H1 (cell line): ENCODE measurements at regions not wholly inside any gene's neighbourhood (a gene's known extent, or its start where the extent isn't known, plus 50 kb on each side); places are given as distances from the start of the nearest gene placed in this dataset.

ENCODE experiments used
- CTCF ChIA-PET: fragments of 300-600 bp; sonication (Branson Sonifier 250); formaldehyde crosslinking; loops from one replicate; lab custom pipeline; 2021; ENCODE audit not compliant: partially characterized antibody; lab: Charles Lee
- POLR2A ChIA-PET: fragments of 300-600 bp; sonication (Branson Sonifier 250); formaldehyde crosslinking; loops from one replicate; lab custom pipeline; 2021; ENCODE audit warnings: inconsistent platforms; ENCODE audit not compliant: partially characterized antibody; lab: Charles Lee
- DNase-seq, 2 experiments: peaks; one replicate each; pipeline versions ENCODE4 v3.0.0 to v3.0.0-alpha.2; 2010 to 2022; ENCODE audit warnings: low spot score in 2 of 2, low read depth in 1 of 2, mixed read lengths in 1 of 2
- FAIRE-seq: peaks from 2 replicates; lab custom pipeline; 2011; peaks lifted over from hg19 to GRCh38; lab: Jason Lieb, UNC
- H2AFZ ChIP-seq: 2 replicates; pipeline ENCODE4 v1.8.1; 2012; ENCODE audit warnings: low read length, inconsistent platforms
- H2AK5ac ChIP-seq: 2 replicates; pipeline ENCODE4 v1.6.1; 2013; ENCODE audit warnings: low read depth, low read length
- H2BK120ac ChIP-seq: replicated peaks from 2 replicates; pipeline ENCODE3; 2013; ENCODE audit warnings: low read depth, low read length, inconsistent platforms
- H2BK12ac ChIP-seq: 2 replicates; pipeline ENCODE4 v1.6.1; 2013; ENCODE audit warnings: low read depth, low read length
- H2BK15ac ChIP-seq: 2 replicates; pipeline ENCODE4 v1.6.1; 2013; ENCODE audit warnings: low read length
- H2BK20ac ChIP-seq: 2 replicates; pipeline ENCODE4 v1.6.1; 2013; ENCODE audit warnings: low read length
- H2BK5ac ChIP-seq: 2 replicates; pipeline ENCODE4 v1.6.1; 2013; ENCODE audit warnings: low read depth, low read length
- H3K14ac ChIP-seq: 2 replicates; pipeline ENCODE4 v1.6.1; 2013; ENCODE audit warnings: inconsistent platforms; ENCODE audit not compliant: insufficient read length
- H3K18ac ChIP-seq: 2 replicates; pipeline ENCODE4 v1.6.1; 2013; ENCODE audit warnings: low read length; ENCODE audit errors: extremely low read depth
- H3K23ac ChIP-seq: 2 replicates; pipeline ENCODE4 v1.6.1; 2013; ENCODE audit warnings: inconsistent platforms; ENCODE audit not compliant: insufficient read length
- H3K23me2 ChIP-seq: 2 replicates; pipeline ENCODE4 v1.6.1; 2013; ENCODE audit warnings: low read depth, low read length
- H3K27ac ChIP-seq: 2 replicates; pipeline ENCODE4 v1.6.1; 2011; ENCODE audit warnings: low read depth, low read length, inconsistent platforms
- H3K27me3 ChIP-seq, 4 experiments: replicated peaks in 1 of 4; 1 replicate in 1 of 4; 2 replicates in 3 of 4; pipeline versions ENCODE4 v1.6.1 to v1.8.1; 2011 to 2013; ENCODE audit warnings: low read length in 3 of 4, mild to moderate bottlenecking in 3 of 4, inconsistent platforms in 2 of 4, mixed read lengths in 2 of 4, moderate library complexity in 1 of 4; ENCODE audit not compliant: control insufficient read depth in 3 of 4, insufficient read depth in 3 of 4; ENCODE audit errors: extremely low read depth in 1 of 4
- H3K36me3 ChIP-seq, 4 experiments: 2 replicates each; pipeline versions ENCODE4 v1.6.1 to v1.8.1; 2011 to 2013; ENCODE audit warnings: mild to moderate bottlenecking in 4 of 4, low read length in 3 of 4, moderate library complexity in 2 of 4, control low read depth in 1 of 4, inconsistent platforms in 1 of 4; ENCODE audit not compliant: insufficient read depth in 4 of 4, control insufficient read depth in 2 of 4
- H3K4ac ChIP-seq: replicated peaks from 2 replicates; pipeline ENCODE3; 2013; ENCODE audit warnings: low read length, low read depth, mixed read lengths, inconsistent platforms; ENCODE audit not compliant: insufficient read length
- H3K4me1 ChIP-seq, 4 experiments: replicated peaks in 1 of 4; 1 replicate in 1 of 4; 2 replicates in 3 of 4; pipeline versions ENCODE4 v1.6.1 to v1.8.1; 2011 to 2013; ENCODE audit warnings: low read length in 3 of 4, inconsistent platforms in 2 of 4, mixed read lengths in 1 of 4; ENCODE audit not compliant: insufficient read depth in 4 of 4, control insufficient read depth in 3 of 4
- H3K4me2 ChIP-seq, 2 experiments: 2 replicates each; pipeline versions ENCODE4 v1.6.1 to v1.8.1; 2011 to 2013; ENCODE audit warnings: low read depth in 2 of 2, low read length in 2 of 2, control low read depth in 1 of 2, inconsistent platforms in 1 of 2, mild to moderate bottlenecking in 1 of 2; ENCODE audit not compliant: insufficient read depth in 1 of 2
- H3K4me3 ChIP-seq, 4 experiments: fragments of 200-600, 300-600 bp in 1 of 4; sonication (generic), shearing (Covaris generic), sonication (Bioruptor Twin) in 1 of 4; 2 replicates each; pipeline versions ENCODE4 v1.5.1 to v1.8.1; 2011 to 2016; ENCODE audit warnings: low read length in 4 of 4, low read depth in 3 of 4, control low read depth in 2 of 4, inconsistent platforms in 2 of 4, mild to moderate bottlenecking in 2 of 4, mixed read lengths in 1 of 4, moderate library complexity in 1 of 4; ENCODE audit not compliant: insufficient read depth in 2 of 4; ENCODE audit errors: extremely low read depth in 1 of 4
- H3K56ac ChIP-seq: replicated peaks from 2 replicates; pipeline ENCODE3; 2013; ENCODE audit warnings: low read depth, mild to moderate bottlenecking, mixed read lengths, low read length, inconsistent platforms; ENCODE audit not compliant: insufficient read length
- H3K79me1 ChIP-seq: 2 replicates; pipeline ENCODE4 v1.6.1; 2013; ENCODE audit warnings: low read depth, low read length, control low read depth
- H3K79me2 ChIP-seq, 2 experiments: 2 replicates each; pipeline versions ENCODE4 v1.6.1 to v1.8.1; 2012 to 2013; ENCODE audit warnings: low read length in 2 of 2, mild to moderate bottlenecking in 2 of 2, inconsistent platforms in 1 of 2; ENCODE audit not compliant: insufficient read depth in 2 of 2, control insufficient read depth in 1 of 2
- H3K9ac ChIP-seq, 4 experiments: replicated peaks in 1 of 4; 1 replicate in 1 of 4; 2 replicates in 3 of 4; pipeline versions ENCODE4 v1.6.1 to v1.8.1; 2011 to 2013; ENCODE audit warnings: low read depth in 3 of 4, low read length in 3 of 4, control low read depth in 2 of 4, mild to moderate bottlenecking in 2 of 4, moderate library complexity in 2 of 4, inconsistent platforms in 1 of 4; ENCODE audit errors: extremely low read depth in 1 of 4
- H3K9me3 ChIP-seq, 2 experiments: 2 replicates each; pipeline versions ENCODE4 v1.6.1 to v1.8.1; 2012 to 2013; ENCODE audit warnings: mild to moderate bottlenecking in 2 of 2, moderate library complexity in 2 of 2, control low read depth in 1 of 2, inconsistent platforms in 1 of 2, low read depth in 1 of 2, low read length in 1 of 2, mixed read lengths in 1 of 2; ENCODE audit not compliant: insufficient read depth in 2 of 2
- H4K20me1 ChIP-seq, 2 experiments: replicated peaks in 1 of 2; 2 replicates each; pipeline versions ENCODE3 to v1.8.1; 2011 to 2013; ENCODE audit warnings: inconsistent platforms in 2 of 2, low read length in 2 of 2, mild to moderate bottlenecking in 1 of 2; ENCODE audit not compliant: insufficient read depth in 2 of 2, control insufficient read depth in 1 of 2
- H4K5ac ChIP-seq: 2 replicates; pipeline ENCODE4 v1.6.1; 2013; ENCODE audit warnings: low read length, low read depth, mixed read lengths, inconsistent platforms; ENCODE audit not compliant: insufficient read length
- H4K8ac ChIP-seq: 2 replicates; pipeline ENCODE4 v1.8.0; 2013; ENCODE audit warnings: mild to moderate bottlenecking, moderate library complexity, low read length, inconsistent platforms; ENCODE audit not compliant: insufficient read depth; ENCODE audit errors: extremely low read depth
- H4K91ac ChIP-seq: replicated peaks from 2 replicates; pipeline ENCODE3; 2013; ENCODE audit warnings: low read length, mixed read lengths, inconsistent platforms; ENCODE audit not compliant: insufficient read length
- KDM1A ChIP-seq: fragments of 200-600, 300-600 bp; sonication (generic); IDR thresholded peaks from 2 replicates; pipeline ENCODE4 v1.7.1; 2016; ENCODE audit warnings: mild to moderate bottlenecking, low read length, borderline replicate concordance
- SAP30 ChIP-seq: fragments of 300-600 bp; sonication (generic); IDR thresholded peaks from 2 replicates; pipeline ENCODE4 v1.7.1; 2012; ENCODE audit warnings: low read length, moderate library complexity, mild to moderate bottlenecking, inconsistent platforms; ENCODE audit not compliant: insufficient read depth, insufficient replicate concordance
- TAF1 ChIP-seq: IDR thresholded peaks from 2 replicates; pipeline ENCODE4 v1.6.1; 2011; ENCODE audit warnings: mild to moderate bottlenecking, low read depth, low read length
- TF ChIP-seq, protein P1 (sequence below), 3 experiments: IDR thresholded peaks; 1 replicate in 2 of 3; 2 replicates in 1 of 3; pipeline versions ENCODE4 v1.5.1 to v1.6.1; 2011; ENCODE audit warnings: low read length in 3 of 3, mild to moderate bottlenecking in 3 of 3, inconsistent platforms in 2 of 3, low read depth in 1 of 3, moderate library complexity in 1 of 3; ENCODE audit not compliant: insufficient read depth in 1 of 3; ENCODE audit errors: control extremely low read depth in 1 of 3

DNA sequence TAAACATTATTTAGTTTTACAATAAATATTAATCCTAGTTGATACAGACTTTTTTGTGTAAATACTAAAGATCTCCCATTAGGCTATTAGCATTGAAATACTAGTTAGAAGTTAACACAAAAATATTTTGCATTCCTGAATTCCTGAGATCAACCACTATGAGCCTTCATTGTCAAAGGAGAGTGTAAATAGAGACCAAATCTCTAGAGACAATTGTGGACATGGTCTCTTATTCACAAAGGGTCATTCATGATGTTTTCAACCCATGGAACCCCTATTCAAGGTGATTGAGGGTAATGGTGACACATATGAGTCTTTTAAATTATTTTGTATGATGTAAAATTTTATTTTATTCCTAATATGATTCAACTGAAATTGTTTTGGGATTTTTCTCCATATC lies 1454.8 kb upstream of the LRRTM3 start:
- Histone ChIP-seq H3K79me2 (no peaks in the 10 kb centered on the region), H2AK5ac (no peak overlapping the region), H3K9ac (no peak overlapping the region), H4K91ac (no peak overlapping the region), H3K36me3 (no peaks in the 10 kb centered on the region), H3K18ac (no peak overlapping the region), H3K27ac (no peak overlapping the region), H2BK12ac (no peak overlapping the region), H2BK5ac (no peak overlapping the region), H3K4ac (no peak overlapping the region), H4K5ac (no peak overlapping the region), H2AFZ (no peak overlapping the region), H3K23me2 (no peaks in the 10 kb centered on the region), H3K23ac (no peak overlapping the region), H3K4me1 (no peaks in the 10 kb centered on the region), H3K27me3 (no peaks in the 10 kb centered on the region), H4K20me1 (no peaks in the 10 kb centered on the region), H3K56ac (no peak overlapping the region), H2BK20ac (no peak overlapping the region), H3K4me3 (no peak overlapping the region), H2BK15ac (no peak overlapping the region), H2BK120ac (no peak overlapping the region), H4K8ac (no peak overlapping the region), H3K9me3 (no peaks in the 10 kb centered on the region), H3K79me1 (no peaks in the 10 kb centered on the region), H3K14ac (no peak overlapping the region), H3K4me2 (no peak overlapping the region)
- FAIRE-seq = no peak
- ChIA-PET POLR2A (no interaction called here), CTCF (no interaction called here)
- DNase-seq = no peak
- no peak for TF ChIP-seq KDM1A
- TF ChIP-seq SAP30 = no peak
- TF ChIP-seq, protein P1, sequence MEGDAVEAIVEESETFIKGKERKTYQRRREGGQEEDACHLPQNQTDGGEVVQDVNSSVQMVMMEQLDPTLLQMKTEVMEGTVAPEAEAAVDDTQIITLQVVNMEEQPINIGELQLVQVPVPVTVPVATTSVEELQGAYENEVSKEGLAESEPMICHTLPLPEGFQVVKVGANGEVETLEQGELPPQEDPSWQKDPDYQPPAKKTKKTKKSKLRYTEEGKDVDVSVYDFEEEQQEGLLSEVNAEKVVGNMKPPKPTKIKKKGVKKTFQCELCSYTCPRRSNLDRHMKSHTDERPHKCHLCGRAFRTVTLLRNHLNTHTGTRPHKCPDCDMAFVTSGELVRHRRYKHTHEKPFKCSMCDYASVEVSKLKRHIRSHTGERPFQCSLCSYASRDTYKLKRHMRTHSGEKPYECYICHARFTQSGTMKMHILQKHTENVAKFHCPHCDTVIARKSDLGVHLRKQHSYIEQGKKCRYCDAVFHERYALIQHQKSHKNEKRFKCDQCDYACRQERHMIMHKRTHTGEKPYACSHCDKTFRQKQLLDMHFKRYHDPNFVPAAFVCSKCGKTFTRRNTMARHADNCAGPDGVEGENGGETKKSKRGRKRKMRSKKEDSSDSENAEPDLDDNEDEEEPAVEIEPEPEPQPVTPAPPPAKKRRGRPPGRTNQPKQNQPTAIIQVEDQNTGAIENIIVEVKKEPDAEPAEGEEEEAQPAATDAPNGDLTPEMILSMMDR (IDR thresholded peaks at IDR 0.05; ENCODE audit: control extremely low read depth in 1 of 3, insufficient read depth in 1 of 3, low read depth in 1 of 3, low read length in 3 of 3) = no peak
- no peak for TF ChIP-seq TAF1
